ENCODE measurements at regions not wholly inside any gene's neighbourhood (a gene's known extent, or its start where the extent isn't known, plus 50 kb on each side); places are given as distances from the start of the nearest gene placed in this dataset.

GRCh38 chr18:54742120-54742519 lies 86.2 kb upstream of the RAB27B start:
- Histone ChIP-seq H3K36me3 (ENCODE audit: insufficient read depth, low read length) (no peaks in the 10 kb centered on the region), H3K9me2 (replicated peaks; ENCODE audit: low read depth, low read length) (no peaks in the 10 kb centered on the region), H3K4me2 (ENCODE audit: low read depth, low read length, poor library complexity, severe bottlenecking) (no peak overlapping the region), H3K9ac (ENCODE audit: low read depth, low read length, poor library complexity, severe bottlenecking) (no peak overlapping the region), H3K4me1 (ENCODE audit: insufficient read depth, low read length, poor library complexity, severe bottlenecking) (no peaks in the 10 kb centered on the region), H3F3A (ENCODE audit: low read depth) (no peaks in the 10 kb centered on the region), H3K4me3 (ENCODE audit: low read length, poor library complexity, severe bottlenecking) (no peak overlapping the region), H3K9me3 (ENCODE audit: insufficient read depth, low read depth, low read length) (no peaks in the 10 kb centered on the region), H4K20me1 (ENCODE audit: insufficient read depth, low read length, poor library complexity, severe bottlenecking) (no peaks in the 10 kb centered on the region), H3K27me3 (ENCODE audit: insufficient read depth, low read length, poor library complexity, severe bottlenecking) (no peaks in the 10 kb centered on the region), H3K79me2 (ENCODE audit: insufficient read depth, low read length) (no peaks in the 10 kb centered on the region), H2AFZ (ENCODE audit: low read length) (no peak overlapping the region)
- TF ChIP-seq EZH2phosphoT487 (IDR thresholded peaks at IDR 0.05; ENCODE audit: borderline replicate concordance) (no peak), CTCF (conservative IDR thresholded peaks at IDR 0.05; ENCODE audit: low read length) (no peak)

GRCh38 chr18:54742659-54743604 lies 85.3 kb upstream of the RAB27B start:
- Histone ChIP-seq H3K79me2 (ENCODE audit: insufficient read depth, low read length) (no peaks in the 10 kb centered on the region), H2AFZ (ENCODE audit: low read length) (no peak overlapping the region), H3K27me3 (ENCODE audit: insufficient read depth, low read length, poor library complexity, severe bottlenecking) (no peaks in the 10 kb centered on the region), H3K4me2 (ENCODE audit: low read depth, low read length, poor library complexity, severe bottlenecking) (no peak overlapping the region), H3K9me3 (ENCODE audit: insufficient read depth, low read depth, low read length) (no peaks in the 10 kb centered on the region), H4K20me1 (ENCODE audit: insufficient read depth, low read length, poor library complexity, severe bottlenecking) (no peaks in the 10 kb centered on the region), H3K9me2 (replicated peaks; ENCODE audit: low read depth, low read length) (no peaks in the 10 kb centered on the region), H3K4me1 (ENCODE audit: insufficient read depth, low read length, poor library complexity, severe bottlenecking) (no peaks in the 10 kb centered on the region), H3K4me3 (ENCODE audit: low read length, poor library complexity, severe bottlenecking) (no peak overlapping the region), H3F3A (ENCODE audit: low read depth) (no peaks in the 10 kb centered on the region), H3K36me3 (ENCODE audit: insufficient read depth, low read length) (no peaks in the 10 kb centered on the region), H3K9ac (ENCODE audit: low read depth, low read length, poor library complexity, severe bottlenecking) (no peak overlapping the region)
- TF ChIP-seq CTCF (conservative IDR thresholded peaks at IDR 0.05; ENCODE audit: low read length) (no peak), EZH2phosphoT487 (IDR thresholded peaks at IDR 0.05; ENCODE audit: borderline replicate concordance) (no peak)

- no peaks in the 10 kb centered on the region for H3F3A ChIP-seq (ENCODE audit: low read depth)
- H4K20me1 ChIP-seq (ENCODE audit: insufficient read depth, low read length, poor library complexity, severe bottlenecking): no peaks in the 10 kb centered on the region
- H3K27me3 ChIP-seq (ENCODE audit: insufficient read depth, low read length, poor library complexity, severe bottlenecking): no peaks in the 10 kb centered on the region
- H3K9ac ChIP-seq (ENCODE audit: low read depth, low read length, poor library complexity, severe bottlenecking): no peak overlapping the region
- no peak for TF ChIP-seq EZH2phosphoT487 (IDR thresholded peaks at IDR 0.05; ENCODE audit: borderline replicate concordance)
- no peak for TF ChIP-seq CTCF (conservative IDR thresholded peaks at IDR 0.05; ENCODE audit: low read length)
- no peaks in the 10 kb centered on the region for H3K4me1 ChIP-seq (ENCODE audit: insufficient read depth, low read length, poor library complexity, severe bottlenecking)
- H3K4me2 ChIP-seq (ENCODE audit: low read depth, low read length, poor library complexity, severe bottlenecking): no peak overlapping the region
- no peaks in the 10 kb centered on the region for H3K79me2 ChIP-seq (ENCODE audit: insufficient read depth, low read length)
- no peaks in the 10 kb centered on the region for H3K36me3 ChIP-seq (ENCODE audit: insufficient read depth, low read length)
- H2AFZ ChIP-seq (ENCODE audit: low read length): no peak overlapping the region
- H3K9me2 ChIP-seq (replicated peaks; ENCODE audit: low read depth, low read length): no peaks in the 10 kb centered on the region
- H3K4me3 ChIP-seq (ENCODE audit: low read length, poor library complexity, severe bottlenecking): no peak overlapping the region
- H3K9me3 ChIP-seq (ENCODE audit: insufficient read depth, low read depth, low read length): no peaks in the 10 kb centered on the region
Measured at GRCh38 chr18:54743605-54743995, 84.7 kb upstream of the RAB27B start.
